ENCODE measurements at regions not wholly inside any gene's neighbourhood (a gene's known extent, or its start where the extent isn't known, plus 50 kb on each side); places are given as distances from the start of the nearest gene placed in this dataset.

DNA sequence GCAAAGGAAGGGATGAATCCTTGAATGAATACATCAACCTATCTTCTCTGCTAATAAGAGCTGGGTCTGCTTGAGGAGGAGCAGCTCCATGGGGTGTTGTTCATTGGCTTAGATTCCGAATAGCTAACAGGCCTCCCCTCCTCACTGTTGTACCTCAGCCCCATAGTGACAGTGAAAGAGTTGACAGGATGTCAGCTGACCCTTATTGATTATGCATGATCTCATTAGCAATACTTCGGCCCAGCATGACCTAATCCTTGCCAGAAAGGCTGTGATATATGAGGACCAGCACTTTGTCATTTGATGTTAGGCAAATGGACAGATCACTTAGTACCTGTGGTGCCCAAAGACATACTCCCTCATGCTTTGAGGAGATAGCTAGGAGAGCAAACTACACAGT lies 1333.7 kb upstream of the CELF4 start (continued):
- TF ChIP-seq SAP30 (IDR thresholded peaks at IDR 0.05; ENCODE audit: insufficient read depth, insufficient replicate concordance, low read length) = no peak
- TF ChIP-seq EGR1 (IDR thresholded peaks at IDR 0.05; ENCODE audit: borderline replicate concordance, low read depth, low read length) = no peak
- TF ChIP-seq BACH1 (IDR thresholded peaks at IDR 0.05; ENCODE audit: low read length) = no peak

Data from H1 (cell line).